Upper lobe of left lung (tissue), 4 donors: ENCODE measurements at regions not wholly inside any gene's neighbourhood (a gene's known extent, or its start where the extent isn't known, plus 50 kb on each side); places are given as distances from the start of the nearest gene placed in this dataset.

Source experiments
- EP300 ChIP-seq, 4 donors: sonication (generic); formaldehyde crosslinking; IDR thresholded peaks; one replicate each; pipeline ENCODE4 v1.5.1; 2017; ENCODE audit warnings: antibody characterized with exemption in 4 of 4, control low read depth in 2 of 4
- POLR2A ChIP-seq, 4 donors: fragments of 450-650 bp; IDR thresholded peaks; one replicate each; pipeline ENCODE4 v1.5.1; 2016 to 2017; ENCODE audit warnings: antibody characterized with exemption in 4 of 4, mild to moderate bottlenecking in 2 of 4
- POLR2AphosphoS5 ChIP-seq, 2 donors: sonication (generic); formaldehyde crosslinking; IDR thresholded peaks; one replicate each; pipeline ENCODE4 v1.5.1; 2017; ENCODE audit warnings: antibody characterized with exemption in 2 of 2
- TF ChIP-seq, protein P1 (sequence below), 6 experiments: fragments of 450-650 bp in 4 of 6; fragments of 200-600 bp in 2 of 6; sonication (generic) in 2 of 6; IDR thresholded peaks; one replicate each; pipeline ENCODE4 v1.5.1; 2016 to 2019; ENCODE audit warnings: antibody characterized with exemption in 6 of 6

DNA sequence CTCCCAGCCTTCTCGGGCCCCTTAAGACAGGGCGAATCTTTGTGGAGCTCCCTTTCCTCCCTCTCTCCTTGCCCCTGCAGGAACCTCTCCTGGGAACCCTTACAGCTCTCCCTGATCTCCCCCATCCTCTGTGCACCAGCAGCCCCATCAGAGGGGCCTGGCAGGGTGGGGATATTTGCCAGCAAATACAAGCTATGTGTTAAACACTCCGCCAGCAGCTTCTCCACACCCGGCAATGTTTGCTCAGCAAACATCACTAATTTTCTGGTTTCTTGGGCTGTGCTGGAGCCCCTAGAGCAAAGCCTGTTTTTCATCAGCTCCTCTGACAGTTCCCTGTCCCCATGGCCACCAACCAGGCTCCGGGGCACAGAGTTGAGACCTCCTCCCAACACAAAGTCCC, 147.5 kb upstream of the LHX5 start:
- TF ChIP-seq POLR2A (IDR thresholded peaks at IDR 0.05) (no peak), POLR2AphosphoS5 (IDR thresholded peaks at IDR 0.05) (no peak), EP300 (IDR thresholded peaks at IDR 0.05) (no peak)
- TF ChIP-seq, protein P1, sequence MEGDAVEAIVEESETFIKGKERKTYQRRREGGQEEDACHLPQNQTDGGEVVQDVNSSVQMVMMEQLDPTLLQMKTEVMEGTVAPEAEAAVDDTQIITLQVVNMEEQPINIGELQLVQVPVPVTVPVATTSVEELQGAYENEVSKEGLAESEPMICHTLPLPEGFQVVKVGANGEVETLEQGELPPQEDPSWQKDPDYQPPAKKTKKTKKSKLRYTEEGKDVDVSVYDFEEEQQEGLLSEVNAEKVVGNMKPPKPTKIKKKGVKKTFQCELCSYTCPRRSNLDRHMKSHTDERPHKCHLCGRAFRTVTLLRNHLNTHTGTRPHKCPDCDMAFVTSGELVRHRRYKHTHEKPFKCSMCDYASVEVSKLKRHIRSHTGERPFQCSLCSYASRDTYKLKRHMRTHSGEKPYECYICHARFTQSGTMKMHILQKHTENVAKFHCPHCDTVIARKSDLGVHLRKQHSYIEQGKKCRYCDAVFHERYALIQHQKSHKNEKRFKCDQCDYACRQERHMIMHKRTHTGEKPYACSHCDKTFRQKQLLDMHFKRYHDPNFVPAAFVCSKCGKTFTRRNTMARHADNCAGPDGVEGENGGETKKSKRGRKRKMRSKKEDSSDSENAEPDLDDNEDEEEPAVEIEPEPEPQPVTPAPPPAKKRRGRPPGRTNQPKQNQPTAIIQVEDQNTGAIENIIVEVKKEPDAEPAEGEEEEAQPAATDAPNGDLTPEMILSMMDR (IDR thresholded peaks at IDR 0.05): no peak
